ENCODE measurements at regions not wholly inside any gene's neighbourhood (a gene's known extent, or its start where the extent isn't known, plus 50 kb on each side); places are given as distances from the start of the nearest gene placed in this dataset. TPM values are rescaled to one million over a fixed set of nuclear protein-coding genes. Genes with fewer than 3 reads are reported as not detected.

Small RNA genes in the stretch of these regions (microRNA-seq; reads per million reads assigned to microRNA genes)
- gene MIR4436A (ENCODE audit: borderline microRNAs expressed, borderline replicate concordance), result not detected

All from activated CD4-positive, alpha-beta T cell treated with anti-CD3 and anti-CD28 coated beads, Interleukin-2, amount 10 ng/mL, durations not matched to agents 7 days and 5 days (primary cell).